SIG-M5 treated with dmso at 0.1 percent for 504 hours (cell line): ENCODE measurements at regions not wholly inside any gene's neighbourhood (a gene's known extent, or its start where the extent isn't known, plus 50 kb on each side); places are given as distances from the start of the nearest gene placed in this dataset.

Experiments used
- DNase-seq: peaks from one replicate; lab custom pipeline; 2025; ENCODE audit not compliant: unreplicated experiment; lab: John Stamatoyannopoulos, UW

GRCh38 chr19:28401739-28402424 lies 811.1 kb downstream of the UQCRFS1 start:
- DNase-seq, result no peak

GRCh38 chr19:28400953-28401671 lies 811.8 kb downstream of the UQCRFS1 start:
- DNase-seq, result no peak

DNA sequence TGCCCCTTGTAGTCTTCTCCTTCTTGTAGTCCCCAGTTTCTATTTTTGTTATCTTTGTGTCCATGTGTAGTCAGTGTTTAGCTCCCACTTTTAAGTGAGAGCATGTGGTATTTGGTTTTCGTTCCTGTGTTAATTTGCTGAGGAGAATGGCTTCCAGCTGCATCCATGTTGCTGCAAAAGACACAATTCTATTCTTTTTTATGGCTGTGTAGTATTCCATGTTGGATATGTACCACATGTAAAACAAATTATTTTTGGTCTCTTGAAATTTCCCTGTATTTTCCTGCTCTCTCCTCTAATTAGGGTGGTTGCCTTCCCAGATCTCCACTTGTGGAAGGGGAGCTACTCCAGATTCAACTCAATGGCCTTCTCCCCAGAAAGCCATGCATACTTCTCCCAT lies 813.8 kb downstream of the UQCRFS1 start:
- no peak for DNase-seq

DNA sequence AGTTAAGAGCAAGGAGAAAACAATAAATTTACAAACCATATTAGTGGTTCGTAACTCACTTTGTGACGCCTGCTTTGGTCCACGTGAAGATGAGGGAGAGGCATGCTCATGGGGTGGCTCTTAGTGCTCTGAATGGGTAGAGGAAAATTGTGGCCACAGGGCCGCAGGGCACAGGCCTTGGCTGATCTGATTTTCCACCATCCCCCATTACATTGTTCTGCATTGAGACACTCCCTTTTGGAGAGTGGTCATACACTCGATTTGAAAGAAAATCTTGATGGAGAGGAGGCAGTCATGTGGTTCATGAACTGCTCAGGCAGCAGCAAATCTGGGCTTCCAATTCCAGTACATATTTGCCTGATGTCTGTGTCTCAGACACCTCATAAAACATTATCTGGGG lies 815.2 kb downstream of the UQCRFS1 start:
- DNase-seq, result no peak

DNA sequence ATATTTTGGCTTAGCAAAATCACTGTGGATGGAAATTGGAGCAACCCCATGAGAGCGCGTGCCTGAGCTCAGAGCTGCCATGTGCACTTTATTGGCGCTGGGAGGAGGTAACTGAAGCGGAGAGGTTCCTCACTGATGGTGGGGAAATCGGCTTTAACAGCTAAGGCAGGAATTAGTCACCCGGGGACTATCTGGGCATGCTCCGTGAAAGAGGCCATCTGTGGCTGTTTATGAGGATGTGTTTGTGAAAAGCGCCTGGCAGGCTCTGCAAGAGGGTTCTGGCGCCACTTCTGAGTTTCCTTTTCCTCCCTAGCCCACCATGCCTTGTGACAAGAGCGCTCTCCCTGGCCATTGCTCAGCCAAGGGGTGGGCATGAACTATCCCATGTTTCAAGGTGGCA lies 815.6 kb downstream of the UQCRFS1 start:
- no peak for DNase-seq

- no peak for DNase-seq
Observed at GRCh38 chr19:28396287-28396831, 816.6 kb downstream of the UQCRFS1 start.

GRCh38 chr19:28394725-28395124 lies 818.2 kb downstream of the UQCRFS1 start:
- DNase-seq, result no peak

DNA sequence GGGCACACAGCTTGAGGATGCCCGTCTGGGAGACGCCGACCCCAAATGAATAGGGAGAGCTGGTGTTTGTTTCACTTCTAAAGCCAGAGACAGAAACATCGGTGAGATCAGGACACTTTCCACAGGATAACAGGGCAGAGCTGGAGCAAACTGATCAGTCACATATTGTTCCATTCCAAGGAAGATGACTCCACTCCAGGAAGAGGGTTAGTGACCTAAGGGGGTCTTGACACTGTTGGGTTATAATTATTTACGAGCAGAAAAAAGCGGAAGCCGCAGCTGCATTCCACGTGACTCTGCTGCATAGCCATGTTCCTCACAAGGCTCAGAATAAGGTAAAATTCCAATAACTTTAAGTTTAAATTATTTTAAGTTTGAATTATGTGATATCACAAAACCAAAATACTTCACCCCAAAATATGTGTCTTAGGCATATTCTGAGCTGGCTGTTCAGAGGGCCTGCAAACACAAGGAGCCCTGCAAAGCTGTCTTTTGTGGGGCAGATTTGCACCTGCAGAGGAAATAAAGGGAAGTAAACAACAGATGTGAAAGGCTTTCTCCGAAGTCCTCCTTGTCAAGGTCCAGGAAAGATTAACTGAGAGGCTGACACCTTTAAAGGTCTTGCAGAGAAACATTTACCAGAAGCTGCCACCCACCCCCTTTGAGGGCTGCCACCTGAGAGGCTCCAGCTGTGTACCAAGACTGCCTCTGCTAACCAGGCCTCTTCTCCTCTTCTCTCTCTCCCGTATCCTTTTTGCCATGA lies 819.2 kb downstream of the UQCRFS1 start:
- no peak for DNase-seq

DNA sequence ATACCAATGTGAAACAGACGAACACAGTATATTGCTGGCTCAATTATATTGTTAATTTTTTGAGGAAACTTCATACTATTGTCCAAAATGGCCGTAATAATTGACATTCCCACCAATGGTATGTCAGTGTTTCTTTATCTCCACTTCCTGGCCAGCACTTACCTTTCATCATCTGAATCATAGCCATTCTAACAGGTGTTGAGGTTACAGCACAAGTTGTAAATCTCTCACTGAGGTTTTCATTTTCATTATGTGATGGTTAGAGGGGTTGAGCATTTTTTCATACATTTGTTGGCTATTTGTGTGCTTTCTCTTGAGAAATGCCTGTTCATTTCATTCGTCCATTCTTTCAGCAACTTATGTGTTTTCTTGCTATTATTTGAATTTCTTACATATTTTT lies 824.0 kb downstream of the UQCRFS1 start:
- no peak for DNase-seq

DNA sequence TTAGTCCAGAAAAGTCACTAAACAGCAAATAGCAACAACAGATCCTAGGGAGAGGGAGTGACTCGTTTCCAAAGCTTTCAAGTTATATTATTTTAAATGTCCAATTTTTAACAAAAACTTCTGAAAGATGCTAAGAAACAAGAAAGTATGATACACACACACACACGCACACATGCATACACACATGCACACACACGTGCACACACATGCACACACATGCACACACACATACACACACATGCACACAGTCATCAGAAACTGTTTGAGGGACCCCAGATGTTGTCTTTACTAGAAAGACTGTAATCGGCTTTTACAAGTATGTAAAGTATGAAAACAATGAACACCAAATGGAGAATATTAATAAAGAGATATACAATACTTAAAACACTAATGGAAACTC lies 825.4 kb downstream of the UQCRFS1 start:
- DNase-seq, result no peak

- DNase-seq, result no peak
Observed at GRCh38 chr19:28386470-28386869, 826.5 kb downstream of the UQCRFS1 start.

- DNase-seq, result no peak
Observed at GRCh38 chr19:28386066-28386465, 826.9 kb downstream of the UQCRFS1 start.

DNA sequence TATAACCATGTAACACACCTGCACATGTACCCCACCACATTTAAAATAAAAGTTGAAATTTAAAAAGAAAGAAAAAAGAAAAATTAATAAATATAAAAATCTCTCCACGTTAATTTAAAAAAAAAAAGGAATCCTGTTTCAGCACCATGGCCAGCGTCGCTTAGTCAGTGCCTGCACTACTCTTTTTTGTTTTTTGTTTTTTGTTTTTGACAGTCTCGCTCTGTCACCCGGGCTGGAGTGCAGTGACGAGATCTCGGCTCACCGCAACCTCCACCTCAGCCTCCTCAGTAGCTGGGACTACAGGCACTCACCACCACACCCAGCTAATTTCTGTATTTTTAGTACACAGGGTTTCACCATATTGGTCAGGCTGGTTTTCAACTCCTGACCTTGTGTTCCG lies 835.9 kb downstream of the UQCRFS1 start:
- DNase-seq, result no peak

- DNase-seq, result no peak
Observed at GRCh38 chr19:28374971-28375370, 838.0 kb downstream of the UQCRFS1 start.

GRCh38 chr19:28372576-28373247 lies 840.2 kb downstream of the UQCRFS1 start:
- DNase-seq, result no peak

DNA sequence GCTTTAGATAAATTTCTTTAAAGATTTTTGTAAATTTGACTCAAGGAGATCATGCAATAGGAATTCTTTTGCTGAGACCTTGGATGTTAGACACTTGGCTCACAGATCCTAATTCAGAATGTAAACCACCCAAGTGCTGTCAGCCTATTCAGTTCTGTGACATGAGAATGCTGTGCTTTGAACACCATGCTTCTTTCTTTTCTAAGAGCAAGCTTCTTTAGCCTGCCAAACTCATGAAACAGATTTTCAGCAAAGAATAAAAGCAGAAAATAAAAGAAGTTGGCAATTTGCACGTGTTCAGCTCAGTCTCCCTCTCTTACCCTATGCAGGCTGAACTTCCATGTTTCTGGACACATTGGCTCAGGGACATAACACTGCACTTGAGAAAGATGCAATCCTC lies 845.8 kb downstream of the UQCRFS1 start:
- DNase-seq, result no peak

- no peak for DNase-seq
Observed at GRCh38 chr19:28363254-28363653, 849.7 kb downstream of the UQCRFS1 start.

DNA sequence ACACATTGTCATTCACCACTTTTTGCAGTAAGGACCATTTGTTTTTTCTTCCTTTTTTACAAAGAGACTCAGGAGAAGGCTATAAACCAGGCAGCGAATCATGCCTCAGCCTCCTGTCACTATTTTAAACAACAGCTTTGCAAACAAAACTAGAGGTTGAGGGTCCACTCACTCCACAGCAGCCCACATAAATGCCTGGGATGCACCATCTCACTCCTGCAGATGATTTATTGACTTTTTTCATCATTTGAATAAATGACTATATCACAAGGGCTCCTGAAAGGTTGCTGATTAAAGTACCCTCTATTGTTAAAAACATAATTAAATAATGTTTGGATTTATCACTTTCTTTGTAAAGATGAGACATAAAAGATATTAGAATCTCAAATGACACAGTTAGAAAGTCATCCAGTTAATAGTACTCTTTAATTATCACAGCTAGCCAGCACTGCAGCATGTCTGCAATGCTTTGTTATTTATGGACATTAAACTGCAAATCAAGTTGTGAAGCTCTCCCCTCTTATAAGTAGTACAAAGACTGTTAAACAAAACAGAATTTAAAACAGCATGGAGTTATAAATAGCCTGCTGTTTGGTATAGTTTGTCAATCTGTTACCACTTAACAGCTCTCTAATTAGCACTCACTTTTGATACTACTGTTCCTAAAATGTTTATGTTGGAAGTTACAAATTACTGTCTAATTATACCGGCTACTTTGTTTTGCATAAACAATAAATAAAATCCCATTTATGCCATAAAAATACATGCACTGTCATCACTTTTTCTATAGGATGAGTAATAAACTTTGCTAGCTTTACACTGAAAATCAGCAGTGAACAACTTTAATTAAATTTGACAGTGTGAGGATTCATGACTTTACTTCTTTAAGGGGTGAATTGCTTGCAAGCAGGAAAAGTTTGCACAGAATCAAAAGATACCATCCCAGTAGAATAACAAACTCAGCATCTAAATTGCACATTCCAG lies 853.2 kb downstream of the UQCRFS1 start:
- DNase-seq, result no peak

DNA sequence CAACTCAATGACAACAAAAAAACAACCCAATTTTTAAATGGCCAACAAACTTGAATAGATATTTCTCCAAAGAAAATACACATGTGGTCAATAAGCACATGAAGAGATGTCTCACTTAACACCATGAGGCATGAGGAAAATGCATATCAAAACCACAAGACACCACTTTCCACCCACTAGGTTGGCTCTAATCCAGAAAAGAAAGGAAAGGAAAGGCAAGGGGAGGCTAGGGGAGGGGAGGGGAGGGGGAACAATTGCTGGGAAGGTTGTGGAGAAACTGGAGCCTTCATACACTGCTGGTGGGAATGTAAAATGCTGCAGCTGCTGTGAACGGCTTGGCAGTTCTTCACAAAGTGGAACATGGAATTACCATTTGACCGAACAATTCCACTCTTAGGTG lies 854.3 kb downstream of the UQCRFS1 start:
- DNase-seq, result no peak

GRCh38 chr19:28351761-28352160 lies 861.2 kb downstream of the UQCRFS1 start:
- no peak for DNase-seq
